ENCODE measurements at regions not wholly inside any gene's neighbourhood (a gene's known extent, or its start where the extent isn't known, plus 50 kb on each side); places are given as distances from the start of the nearest gene placed in this dataset.

DNA sequence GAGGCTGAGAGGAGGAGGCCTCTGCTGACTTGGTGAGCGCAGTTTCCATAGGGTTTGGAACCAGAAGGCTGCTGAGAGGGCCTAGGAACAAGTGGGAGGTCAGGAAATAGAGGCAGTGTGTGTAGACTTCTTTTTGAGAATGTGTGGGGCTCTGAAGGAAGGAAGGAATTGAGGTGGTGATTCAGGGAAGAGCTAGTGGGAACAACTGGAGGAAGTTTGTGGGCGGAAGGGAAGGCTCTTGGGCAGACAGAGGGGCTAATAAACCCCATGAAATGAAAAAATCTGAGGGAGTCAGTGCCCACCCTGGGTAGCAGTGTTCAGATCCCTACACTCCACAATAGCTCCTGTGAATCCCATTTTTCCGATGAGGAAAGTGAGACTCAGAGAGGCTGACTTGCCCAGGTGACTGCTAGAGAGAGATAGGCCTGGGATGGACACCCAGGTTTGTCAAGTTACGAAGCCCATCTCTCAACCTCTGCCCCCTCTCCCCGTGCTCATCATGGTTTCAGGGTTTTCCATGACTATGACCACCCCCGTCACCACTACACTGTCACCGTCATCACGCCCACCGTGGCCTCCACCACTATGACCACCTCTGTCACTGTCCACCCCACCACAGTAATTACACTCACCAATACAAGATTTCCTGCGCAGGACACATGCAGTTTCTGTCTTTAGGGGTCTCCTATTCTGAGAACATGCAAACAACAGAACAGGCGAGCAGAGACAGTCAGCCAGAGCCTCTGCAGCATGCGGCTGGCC is 106.4 kb downstream of the MRPL14 start:
- TF ChIP-seq CTCF (conservative IDR thresholded peaks at IDR 0.05 in 1 of 2, IDR thresholded peaks at IDR 0.05 in 1 of 2; ENCODE audit: extremely low read depth in 1 of 2, insufficient read depth in 1 of 2, low read depth in 1 of 2, low read length in 2 of 2) (no peak), EZH2 (IDR thresholded peaks at IDR 0.05; ENCODE audit: borderline replicate concordance, low read length) (no peak)
